CD4-positive, CD25-positive, alpha-beta regulatory T cell (primary cell): ENCODE measurements at regions not wholly inside any gene's neighbourhood (a gene's known extent, or its start where the extent isn't known, plus 50 kb on each side); places are given as distances from the start of the nearest gene placed in this dataset.

Experiments used
- ATAC-seq, 2 donors: fragments of 150-1000 bp; cut with Tn5 transposase; one replicate each; pipeline ENCODE4 v1.10.0; 2021; ENCODE audit warnings: low read depth in 2 of 2, moderate number of reproducible peaks in 2 of 2, moderate library complexity in 1 of 2
- DNase-seq, 3 donors: peaks; one replicate each; pipeline versions ENCODE4 v3.0.0 to v3.0.0-alpha.2; 2012 to 2022; ENCODE audit warnings: mixed read lengths in 1 of 3
- H3K27ac ChIP-seq: one replicate; pipeline ENCODE4 v1.7.0; 2013; ENCODE audit warnings: mild to moderate bottlenecking, low read length; ENCODE audit not compliant: insufficient read depth, poor library complexity, severe bottlenecking
- H3K27me3 ChIP-seq: one replicate; pipeline ENCODE4 v1.7.0; 2013; ENCODE audit warnings: low read length; ENCODE audit not compliant: control insufficient read depth, insufficient read depth
- H3K36me3 ChIP-seq: one replicate; pipeline ENCODE4 v1.7.0; 2013; ENCODE audit warnings: mild to moderate bottlenecking, low read length, moderate library complexity; ENCODE audit not compliant: control insufficient read depth, insufficient read depth
- H3K4me1 ChIP-seq: 2 replicates; pipeline ENCODE4 v1.7.0; 2013; ENCODE audit warnings: mild to moderate bottlenecking, low read length; ENCODE audit not compliant: insufficient read depth, control insufficient read depth, poor library complexity, severe bottlenecking
- H3K4me3 ChIP-seq: one replicate; pipeline ENCODE4 v1.7.0; 2013; ENCODE audit warnings: low read depth, mild to moderate bottlenecking, low read length, moderate library complexity
- H3K9me3 ChIP-seq, 2 experiments: 1 replicate in 1 of 2; 2 replicates in 1 of 2; pipeline ENCODE4 v1.7.0; 2013; ENCODE audit warnings: low read length in 2 of 2, mild to moderate bottlenecking in 1 of 2, moderate library complexity in 1 of 2; ENCODE audit not compliant: control insufficient read depth in 2 of 2
- H3K27ac Mint-ChIP-seq, 3 donors: one replicate each; pipeline ENCODE4 v1.8.0; 2020 to 2022; ENCODE audit warnings: mild to moderate bottlenecking in 3 of 3, mixed read lengths in 3 of 3, moderate library complexity in 2 of 3
- H3K27me3 Mint-ChIP-seq: one replicate; pipeline ENCODE4 v1.8.0; 2022; ENCODE audit warnings: mild to moderate bottlenecking, mixed read lengths
- H3K36me3 Mint-ChIP-seq: one replicate; pipeline ENCODE4 v1.8.0; 2020; ENCODE audit warnings: mixed read lengths
- H3K4me1 Mint-ChIP-seq, 4 donors: one replicate each; pipeline ENCODE4 v1.8.0; 2020 to 2022; ENCODE audit warnings: mixed read lengths in 4 of 4, mild to moderate bottlenecking in 1 of 4
- H3K4me3 Mint-ChIP-seq, 4 donors: one replicate each; pipeline ENCODE4 v1.8.0; 2020 to 2022; ENCODE audit warnings: mild to moderate bottlenecking in 4 of 4, mixed read lengths in 4 of 4, moderate library complexity in 3 of 4
- H3K9me3 Mint-ChIP-seq, 7 donors: one replicate each; pipeline ENCODE4 v1.8.0; 2020 to 2022; ENCODE audit warnings: mixed read lengths in 7 of 7, mild to moderate bottlenecking in 3 of 7, moderate library complexity in 2 of 7

DNA sequence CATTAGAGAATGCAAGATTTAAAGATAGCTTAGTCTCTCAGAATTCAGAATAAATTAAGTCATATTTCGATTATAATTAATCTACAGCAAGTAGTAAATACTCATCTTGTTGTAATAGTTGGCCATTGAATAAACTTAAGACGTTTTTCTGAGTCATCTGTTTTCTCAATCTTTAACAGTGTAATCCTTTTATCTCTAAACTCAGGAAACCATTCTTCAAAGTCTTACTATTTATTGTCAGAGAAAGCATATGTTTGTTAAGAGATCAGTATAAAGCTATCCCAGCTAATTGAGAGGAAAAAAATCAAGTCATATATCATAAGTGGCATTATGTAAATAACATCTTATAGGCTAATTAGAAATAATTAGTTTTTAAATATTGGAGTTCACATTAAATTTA lies 201.2 kb upstream of the ADAMTS5 start:
- Mint-ChIP-seq H3K27me3 (no peaks in the 10 kb centered on the region), H3K27ac (no peak overlapping the region), H3K4me1 (no peaks in the 10 kb centered on the region), H3K9me3 (peaks cover 2 to 7% (median 4%) of the 10 kb centered on the region in 7 donors), H3K4me3 (no peak overlapping the region), H3K36me3 (no peaks in the 10 kb centered on the region)
- no peak overlapping the region for H3K4me3 ChIP-seq
- no peak for ATAC-seq
- H3K36me3 ChIP-seq = no peaks in the 10 kb centered on the region
- no peak for DNase-seq
- no peak overlapping the region for H3K27ac ChIP-seq
- no peaks in the 10 kb centered on the region for H3K27me3 ChIP-seq
- no peaks in the 10 kb centered on the region for H3K4me1 ChIP-seq
- H3K9me3 ChIP-seq = peaks cover 0 to 3% of the 10 kb centered on the region in 2 experiments

DNA sequence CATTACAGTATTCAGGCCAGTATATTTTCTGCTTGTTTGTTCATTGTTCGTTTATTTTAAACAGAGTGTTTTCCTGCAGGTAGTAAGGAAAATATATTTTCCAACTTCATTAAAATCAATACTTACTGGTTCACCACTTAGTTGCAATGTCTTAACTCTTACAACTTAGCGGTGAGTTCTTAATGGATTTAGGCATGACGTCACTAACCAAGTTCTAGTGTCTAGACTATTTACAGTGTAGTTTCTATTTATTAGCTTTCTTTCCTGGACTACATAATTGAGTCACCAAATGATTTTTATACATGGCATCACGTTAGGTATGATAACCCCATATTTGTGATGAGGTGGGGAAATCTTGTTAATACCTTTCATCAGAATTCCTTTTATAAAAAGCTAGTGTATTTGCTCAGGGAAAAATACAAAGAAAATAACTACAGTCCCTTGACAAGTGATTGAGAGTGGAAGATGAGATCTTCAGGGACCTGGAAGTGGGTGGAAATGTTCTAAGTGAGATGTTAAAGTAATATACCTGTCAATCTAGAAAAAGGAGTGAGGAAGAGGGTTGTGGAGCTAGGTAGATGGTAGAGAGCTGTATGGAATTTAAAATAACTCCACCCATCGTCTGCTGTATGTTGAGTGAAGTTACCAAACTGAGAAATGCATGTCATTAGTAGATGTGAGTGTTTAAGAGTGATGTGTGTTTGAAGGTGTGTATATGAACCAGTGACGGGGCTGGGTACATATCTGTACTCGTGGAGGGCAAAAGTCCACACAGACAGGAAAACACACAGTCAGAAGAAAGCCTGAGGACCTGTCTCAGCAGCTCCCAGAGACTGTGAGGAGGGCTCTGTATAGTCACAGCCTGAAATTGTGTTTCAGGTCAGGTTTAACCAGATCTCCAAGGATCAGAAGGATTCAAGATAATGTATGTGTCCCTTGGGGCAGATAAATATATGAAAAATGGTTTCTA lies 197.6 kb upstream of the ADAMTS5 start:
- Histone ChIP-seq H3K4me3 (no peak overlapping the region), H3K9me3 (peaks cover 0 to 6% of the 10 kb centered on the region in 2 experiments), H3K27ac (no peak overlapping the region), H3K4me1 (no peaks in the 10 kb centered on the region), H3K27me3 (no peaks in the 10 kb centered on the region), H3K36me3 (no peaks in the 10 kb centered on the region)
- Mint-ChIP-seq H3K4me1 (no peaks in the 10 kb centered on the region), H3K36me3 (no peaks in the 10 kb centered on the region), H3K27ac (no peak overlapping the region), H3K4me3 (no peak overlapping the region), H3K9me3 (peaks cover 2 to 12% (median 4%) of the 10 kb centered on the region in 7 donors), H3K27me3 (no peaks in the 10 kb centered on the region)
- DNase-seq (no peak), ATAC-seq (no peak)

DNA sequence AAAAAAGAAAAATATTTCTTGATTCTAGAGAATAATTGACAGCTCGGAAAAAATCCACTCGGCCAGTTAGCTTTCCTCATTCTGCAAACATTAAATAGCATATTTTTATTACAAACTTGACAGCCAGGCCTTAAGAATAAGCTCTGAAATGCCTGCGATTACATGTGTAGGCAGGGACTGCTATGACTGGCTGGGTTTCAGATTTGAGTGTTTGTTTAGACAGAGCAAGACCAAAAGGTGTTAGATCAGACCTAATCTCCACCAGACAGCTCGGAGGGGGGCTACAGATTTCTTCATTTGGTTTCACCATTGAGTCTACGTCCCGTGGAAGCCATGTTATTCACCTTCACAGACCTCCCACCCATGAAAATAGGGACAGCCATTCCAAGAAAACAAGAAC lies 192.1 kb upstream of the ADAMTS5 start:
- H3K9me3 Mint-ChIP-seq = peaks cover under 1 to 30% (median 4%) of the 10 kb centered on the region in 7 donors
- Histone ChIP-seq H3K9me3 (peaks cover 0 to 3% of the 10 kb centered on the region in 2 experiments), H3K4me1 (no peaks in the 10 kb centered on the region), H3K27me3 (no peaks in the 10 kb centered on the region), H3K36me3 (no peaks in the 10 kb centered on the region), H3K27ac (no peak overlapping the region), H3K4me3 (no peak overlapping the region)
- no peaks in the 10 kb centered on the region for H3K27me3 Mint-ChIP-seq
- ATAC-seq (no peak), DNase-seq (no peak)
- H3K27ac Mint-ChIP-seq = no peak overlapping the region
- no peaks in the 10 kb centered on the region for H3K36me3 Mint-ChIP-seq
- H3K4me1 Mint-ChIP-seq = no peaks in the 10 kb centered on the region
- H3K4me3 Mint-ChIP-seq = no peak overlapping the region

DNA sequence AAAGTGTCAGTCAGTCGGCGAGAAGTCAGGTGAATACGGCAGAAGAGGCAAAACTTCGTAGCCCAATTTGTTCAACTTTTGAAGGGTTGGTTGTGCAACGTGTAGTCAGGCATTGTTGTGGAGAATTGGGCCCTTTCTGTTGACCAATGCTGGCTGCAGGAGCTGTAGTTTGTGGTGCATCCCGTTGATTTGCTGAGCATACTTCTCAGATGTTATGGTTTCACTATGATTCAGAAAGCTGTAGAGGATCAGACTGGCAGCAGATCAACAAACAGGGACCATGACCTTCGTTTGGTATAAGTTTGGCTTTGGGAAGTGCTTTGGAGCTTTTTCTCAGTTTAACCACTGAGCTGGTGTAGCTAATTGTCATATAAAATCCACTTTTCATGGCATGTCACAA lies 190.2 kb upstream of the ADAMTS5 start:
- no peaks in the 10 kb centered on the region for H3K4me1 Mint-ChIP-seq
- H3K36me3 Mint-ChIP-seq = no peaks in the 10 kb centered on the region
- H3K27me3 Mint-ChIP-seq = no peaks in the 10 kb centered on the region
- Histone ChIP-seq H3K36me3 (no peaks in the 10 kb centered on the region), H3K4me3 (no peak overlapping the region), H3K9me3 (peaks cover 0 to 3% of the 10 kb centered on the region in 2 experiments), H3K27me3 (no peaks in the 10 kb centered on the region), H3K27ac (no peak overlapping the region), H3K4me1 (no peaks in the 10 kb centered on the region)
- ATAC-seq (no peak), DNase-seq (no peak)
- H3K9me3 Mint-ChIP-seq = peaks cover 0 to 37% (median 9%) of the 10 kb centered on the region in 7 donors
- no peak overlapping the region for H3K27ac Mint-ChIP-seq
- H3K4me3 Mint-ChIP-seq = no peak overlapping the region

DNA sequence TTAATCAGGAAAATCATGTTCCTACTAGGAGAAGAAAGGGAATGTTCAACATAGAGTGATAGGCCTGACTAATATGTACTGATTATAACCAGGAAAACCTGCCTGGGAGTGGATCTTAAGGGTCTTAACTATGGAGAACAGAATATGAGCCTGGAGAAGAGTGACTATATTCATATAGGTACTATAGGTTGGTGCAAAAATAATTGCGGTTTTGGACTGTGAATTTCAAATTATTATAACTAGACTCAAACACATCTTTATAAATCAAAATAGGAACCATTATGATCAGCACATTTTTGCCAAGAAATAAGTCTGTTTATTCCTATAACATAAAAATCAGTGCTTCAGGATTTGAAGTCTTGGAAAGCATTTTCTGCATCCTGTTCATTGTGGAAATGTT lies 189.8 kb upstream of the ADAMTS5 start:
- no peak overlapping the region for H3K27ac ChIP-seq
- H3K9me3 Mint-ChIP-seq = peaks cover 0 to 37% (median 9%) of the 10 kb centered on the region in 7 donors
- H3K27me3 Mint-ChIP-seq = no peaks in the 10 kb centered on the region
- no peak overlapping the region for H3K27ac Mint-ChIP-seq
- no peak for DNase-seq
- no peak overlapping the region for H3K4me3 Mint-ChIP-seq
- H3K4me3 ChIP-seq = no peak overlapping the region
- H3K36me3 ChIP-seq = no peaks in the 10 kb centered on the region
- H3K27me3 ChIP-seq = no peaks in the 10 kb centered on the region
- no peaks in the 10 kb centered on the region for H3K4me1 ChIP-seq
- ATAC-seq = no peak
- H3K36me3 Mint-ChIP-seq = no peaks in the 10 kb centered on the region
- H3K9me3 ChIP-seq = peaks cover 0 to 3% of the 10 kb centered on the region in 2 experiments
- H3K4me1 Mint-ChIP-seq = no peaks in the 10 kb centered on the region

DNA sequence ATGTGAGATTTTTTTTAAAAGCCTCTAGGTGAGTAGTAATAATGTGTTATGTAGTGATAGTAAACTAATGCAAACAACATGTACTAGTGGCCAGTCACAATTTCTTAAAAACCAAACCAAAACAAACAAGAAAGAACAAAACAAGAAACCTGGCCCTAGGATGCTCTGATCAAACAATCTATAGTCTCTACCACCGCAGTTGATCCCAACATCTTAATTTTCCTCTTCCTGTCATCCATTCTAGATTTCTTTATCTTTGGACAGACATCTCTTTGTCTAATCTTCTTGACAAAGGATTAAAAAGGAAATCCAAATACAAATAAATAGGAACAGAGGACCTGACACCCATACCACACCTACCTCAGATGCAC lies 188.2 kb upstream of the ADAMTS5 start:
- H3K4me1 Mint-ChIP-seq = no peaks in the 10 kb centered on the region
- no peaks in the 10 kb centered on the region for H3K27me3 Mint-ChIP-seq
- H3K4me3 ChIP-seq = no peak overlapping the region
- H3K36me3 Mint-ChIP-seq = no peaks in the 10 kb centered on the region
- H3K27ac Mint-ChIP-seq = no peak overlapping the region
- peaks cover 5 to 40% (median 9%) of the 10 kb centered on the region in 7 donors for H3K9me3 Mint-ChIP-seq
- H3K27ac ChIP-seq = no peak overlapping the region
- ATAC-seq = no peak
- DNase-seq = no peak
- no peak overlapping the region for H3K4me3 Mint-ChIP-seq
- H3K36me3 ChIP-seq = no peaks in the 10 kb centered on the region
- no peaks in the 10 kb centered on the region for H3K27me3 ChIP-seq
- no peaks in the 10 kb centered on the region for H3K4me1 ChIP-seq
- H3K9me3 ChIP-seq = no peaks in the 10 kb centered on the region

DNA sequence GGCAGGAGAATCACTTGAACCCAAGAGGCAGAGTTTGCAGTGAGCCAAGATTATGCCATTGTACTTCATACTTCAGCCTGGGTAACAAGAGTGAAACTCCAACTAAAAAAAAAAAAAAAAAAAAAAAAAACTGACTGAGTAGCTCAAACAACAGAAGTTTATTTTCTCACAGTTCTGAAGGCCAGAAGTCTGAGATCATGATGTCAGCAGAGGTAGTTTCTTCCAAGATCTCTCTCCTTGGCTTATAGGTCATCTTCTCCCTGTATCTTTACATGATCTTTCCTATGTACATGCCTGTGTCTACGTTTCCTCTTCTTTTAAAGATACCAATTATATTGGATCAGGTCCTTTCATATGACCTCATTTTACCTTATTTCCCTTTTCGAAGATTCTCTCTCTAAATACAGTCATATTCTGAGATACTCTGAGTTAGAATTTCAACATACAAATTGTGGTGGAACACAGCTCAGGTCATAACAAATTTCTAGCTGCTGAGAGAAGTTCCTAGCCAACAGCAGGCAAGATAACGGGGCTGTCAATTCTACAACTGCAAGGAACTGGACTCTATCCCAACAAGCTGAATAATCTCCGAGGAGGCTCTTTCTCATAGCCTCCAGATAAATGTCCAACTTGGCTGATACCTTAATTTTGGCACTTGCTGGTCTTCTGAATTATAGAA lies 187.7 kb upstream of the ADAMTS5 start:
- H3K4me3 ChIP-seq = no peak overlapping the region
- H3K36me3 ChIP-seq = no peaks in the 10 kb centered on the region
- Mint-ChIP-seq H3K4me3 (no peak overlapping the region), H3K4me1 (no peaks in the 10 kb centered on the region), H3K27me3 (no peaks in the 10 kb centered on the region), H3K36me3 (no peaks in the 10 kb centered on the region), H3K27ac (no peak overlapping the region), H3K9me3 (peaks cover 5 to 43% (median 10%) of the 10 kb centered on the region in 7 donors)
- ATAC-seq (no peak), DNase-seq (no peak)
- H3K4me1 ChIP-seq = no peaks in the 10 kb centered on the region
- H3K27ac ChIP-seq = no peak overlapping the region
- H3K9me3 ChIP-seq = no peaks in the 10 kb centered on the region
- no peaks in the 10 kb centered on the region for H3K27me3 ChIP-seq
